Stimulated activated CD8-positive, alpha-beta memory T cell treated with anti-CD3 and anti-CD28 coated beads, Interleukin-7, amount 100 ng/mL, for 48 hours (primary cell): ENCODE measurements at regions not wholly inside any gene's neighbourhood (a gene's known extent, or its start where the extent isn't known, plus 50 kb on each side); places are given as distances from the start of the nearest gene placed in this dataset.

ENCODE experiments used
- DNase-seq, 2 donors: peaks; one replicate each; pipeline ENCODE4 v3.0.0-alpha.2; 2020; ENCODE audit warnings: low read depth in 1 of 2; ENCODE audit errors: extremely low read depth in 1 of 2

DNA sequence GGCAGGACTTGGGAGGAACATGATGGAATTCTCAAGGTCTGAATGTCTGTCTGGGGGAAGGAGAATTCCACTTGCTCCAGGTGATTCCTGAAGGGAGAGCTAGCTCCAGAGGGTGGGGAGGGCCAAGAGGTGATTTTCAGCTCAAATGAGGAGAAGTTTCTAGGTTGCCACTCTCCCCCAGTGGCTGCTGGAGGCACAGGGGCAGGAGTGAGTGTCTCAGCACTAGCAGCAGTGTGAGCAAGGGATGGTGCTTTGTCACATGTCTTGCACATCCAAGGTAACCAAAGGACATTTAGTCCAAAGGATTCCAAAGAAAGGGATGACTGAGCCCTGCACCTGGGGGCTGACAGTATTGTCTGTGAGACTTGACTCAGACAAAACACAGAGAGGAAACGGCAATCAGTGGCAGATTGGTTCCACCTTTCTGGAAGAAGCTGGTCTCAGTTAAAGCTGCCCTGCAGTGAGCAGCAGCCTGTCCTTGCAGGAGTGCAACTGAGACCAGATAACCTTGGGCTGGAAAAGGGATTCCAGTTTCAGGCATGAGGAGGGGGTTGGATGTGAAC is 51.2 kb upstream of the PCBD1 start:
- no peak for DNase-seq

DNA sequence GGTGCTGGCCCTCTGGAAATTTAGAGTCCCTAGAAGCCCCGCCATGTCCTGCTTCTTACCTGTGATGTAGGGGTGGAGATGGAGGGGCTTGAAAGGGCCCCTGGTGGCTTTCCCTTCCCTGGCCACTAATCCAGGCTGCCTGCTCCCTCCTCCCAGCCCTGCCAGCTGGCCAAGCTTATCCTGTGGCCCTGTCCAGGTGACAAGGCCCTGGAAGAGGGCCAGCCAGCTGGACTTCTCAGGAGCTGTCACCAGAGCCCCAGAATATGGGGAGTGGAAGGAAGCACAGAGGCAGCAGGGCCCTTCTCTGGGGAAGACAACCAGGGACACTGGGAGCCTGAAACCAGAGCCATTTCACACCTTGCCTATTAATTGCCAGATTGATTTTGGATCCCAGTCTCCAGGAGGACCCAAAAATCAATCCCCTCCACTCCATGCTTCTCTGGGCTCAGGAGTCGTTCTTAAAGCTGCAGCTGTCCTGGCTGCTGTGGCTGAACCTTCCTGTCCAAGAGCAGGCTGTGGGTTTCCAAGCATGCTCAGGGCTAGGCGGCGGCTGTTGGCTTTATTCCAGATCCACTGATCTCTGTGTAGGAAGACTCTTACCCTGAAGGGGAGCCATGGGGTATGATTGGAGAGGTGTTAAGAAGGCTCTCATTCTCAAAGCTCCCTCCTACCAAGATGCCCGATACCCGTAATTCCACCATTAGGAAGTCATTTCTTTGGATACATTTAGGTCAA is 52.6 kb upstream of the PCBD1 start:
- no peak for DNase-seq

- no peak for DNase-seq
These were observed 53.8 kb upstream of the PCBD1 start for GRCh38 chr10:70942125-70942524.

DNA sequence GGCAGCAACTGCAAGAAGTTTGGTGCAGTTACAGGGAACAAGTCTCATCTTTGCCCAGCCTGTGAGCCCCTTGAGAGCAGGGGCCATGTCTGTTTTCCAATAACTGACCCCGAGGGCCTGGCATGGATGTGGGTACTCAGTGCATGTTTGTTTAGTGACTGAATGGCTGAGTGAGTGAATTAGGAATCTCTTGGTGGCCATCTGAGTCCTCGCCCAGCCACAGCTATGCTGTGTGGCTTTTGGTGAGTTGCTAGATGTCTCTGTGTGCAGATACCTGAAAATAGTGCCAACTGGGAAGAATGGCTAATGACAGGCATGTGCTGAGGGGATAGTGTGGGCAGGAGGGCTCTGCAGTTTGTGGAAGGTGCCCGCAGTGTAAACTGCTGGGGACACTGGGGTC is 54.4 kb upstream of the PCBD1 start:
- DNase-seq, result no peak

DNA sequence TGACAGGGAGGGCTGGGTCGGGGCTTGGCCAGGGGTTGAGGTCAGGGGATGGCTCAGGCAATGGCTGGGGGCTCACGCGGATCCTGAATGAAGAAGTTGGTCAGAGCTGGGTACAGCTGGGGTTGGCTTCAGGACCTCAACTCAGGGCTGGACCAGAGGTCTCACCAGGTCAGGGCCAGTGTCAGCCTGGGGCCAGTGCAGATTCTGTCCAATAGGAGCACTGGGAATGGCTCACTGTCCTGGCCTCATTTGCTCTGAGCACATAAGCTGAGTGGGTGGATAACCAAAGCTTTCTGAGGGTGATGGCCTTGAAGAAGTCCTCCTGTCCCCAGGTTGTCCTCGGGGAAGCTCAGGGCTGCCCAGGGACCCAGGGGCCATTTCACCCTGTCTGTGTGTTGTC is 54.9 kb upstream of the PCBD1 start:
- no peak for DNase-seq

- DNase-seq, result no peak
These were observed 55.6 kb upstream of the PCBD1 start for GRCh38 chr10:70943841-70944466.

DNA sequence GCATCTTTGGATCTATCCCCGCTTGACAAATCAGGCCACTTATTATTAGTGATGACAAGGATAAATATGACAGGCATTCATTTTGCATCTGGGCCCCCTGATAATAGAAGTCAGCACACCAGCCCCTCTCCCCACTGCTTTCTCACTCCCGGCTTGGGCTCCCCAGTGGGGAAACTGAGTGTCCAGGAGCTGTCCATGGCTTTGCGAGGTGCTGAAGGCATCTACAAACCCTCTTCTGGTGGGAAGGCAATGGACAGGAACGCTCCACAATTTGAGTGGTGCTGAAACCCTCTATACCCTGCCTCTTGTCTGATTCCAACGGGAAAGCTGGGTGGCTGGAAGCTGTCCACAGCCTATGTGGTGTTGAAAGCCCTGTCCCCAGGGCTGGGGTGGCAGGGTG is 61.7 kb upstream of the PCBD1 start:
- no peak for DNase-seq

- no peak for DNase-seq
These were observed 62.4 kb upstream of the PCBD1 start for GRCh38 chr10:70950801-70951200.

- no peak for DNase-seq
These were observed 64.0 kb upstream of the PCBD1 start for GRCh38 chr10:70952401-70952800.

- no peak for DNase-seq
These were observed 64.6 kb upstream of the PCBD1 start for GRCh38 chr10:70952921-70953320.

DNA sequence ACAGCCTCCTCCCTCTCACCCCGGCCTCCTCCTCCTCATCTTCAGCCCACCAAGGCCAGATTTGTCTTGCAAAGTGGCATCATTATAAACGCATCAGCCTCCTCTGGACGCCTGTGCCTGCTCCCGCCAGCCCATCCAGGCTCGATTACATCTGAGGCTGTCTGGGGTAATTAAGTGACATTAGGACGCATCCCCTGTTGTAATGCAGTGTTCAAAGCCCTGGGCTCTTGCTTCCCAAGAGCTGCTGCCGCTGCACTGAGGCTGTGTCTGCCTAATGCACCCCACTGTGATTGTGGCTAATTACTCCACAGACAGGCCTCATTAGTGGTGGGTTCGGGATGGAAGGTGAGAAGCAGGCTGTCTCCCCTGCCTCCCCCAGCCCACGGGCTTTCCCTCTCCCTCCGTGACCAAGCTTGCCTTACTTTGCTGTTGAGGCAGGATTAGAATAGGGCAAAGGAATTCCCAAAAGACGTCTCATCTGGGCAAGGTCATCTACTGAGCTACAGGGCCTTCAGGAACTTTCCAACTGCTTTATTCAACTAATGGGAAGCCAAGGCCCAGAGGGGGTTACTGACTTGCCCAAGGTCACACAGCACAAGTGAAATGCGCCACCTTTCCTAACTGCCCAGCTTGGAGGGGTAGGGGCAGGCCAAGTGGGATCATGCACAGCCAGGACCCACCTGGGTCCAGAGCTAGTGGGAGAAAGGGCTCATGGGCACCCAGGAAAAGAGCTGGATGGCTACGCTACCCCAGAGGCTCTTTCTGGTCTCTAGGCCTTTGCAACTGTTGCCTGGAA is 66.2 kb upstream of the PCBD1 start:
- DNase-seq, result no peak

GRCh38 chr10:70956029-70956759 is 67.8 kb upstream of the PCBD1 start:
- no peak for DNase-seq

DNA sequence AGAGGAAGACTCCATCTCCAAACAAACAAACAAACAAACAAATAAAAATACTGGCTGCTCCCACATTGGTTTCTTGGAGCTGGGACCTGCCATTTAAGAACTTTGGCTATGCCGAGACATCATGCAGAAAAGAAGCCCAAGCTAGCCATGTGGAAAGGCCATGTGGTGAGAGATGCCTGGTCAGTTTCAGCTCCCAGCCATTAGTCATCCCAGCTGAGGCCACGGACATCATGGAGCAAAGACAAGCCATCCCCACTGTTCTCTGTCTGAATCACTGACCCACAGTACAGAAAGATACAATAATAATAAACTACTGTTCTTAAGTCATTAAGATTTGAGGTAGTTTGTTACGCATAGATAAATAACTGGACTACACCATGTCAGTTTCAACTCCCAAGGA is 70.0 kb upstream of the PCBD1 start:
- DNase-seq, result no peak

- no peak for DNase-seq
These were observed 72.0 kb upstream of the PCBD1 start for GRCh38 chr10:70960316-70960715.

DNA sequence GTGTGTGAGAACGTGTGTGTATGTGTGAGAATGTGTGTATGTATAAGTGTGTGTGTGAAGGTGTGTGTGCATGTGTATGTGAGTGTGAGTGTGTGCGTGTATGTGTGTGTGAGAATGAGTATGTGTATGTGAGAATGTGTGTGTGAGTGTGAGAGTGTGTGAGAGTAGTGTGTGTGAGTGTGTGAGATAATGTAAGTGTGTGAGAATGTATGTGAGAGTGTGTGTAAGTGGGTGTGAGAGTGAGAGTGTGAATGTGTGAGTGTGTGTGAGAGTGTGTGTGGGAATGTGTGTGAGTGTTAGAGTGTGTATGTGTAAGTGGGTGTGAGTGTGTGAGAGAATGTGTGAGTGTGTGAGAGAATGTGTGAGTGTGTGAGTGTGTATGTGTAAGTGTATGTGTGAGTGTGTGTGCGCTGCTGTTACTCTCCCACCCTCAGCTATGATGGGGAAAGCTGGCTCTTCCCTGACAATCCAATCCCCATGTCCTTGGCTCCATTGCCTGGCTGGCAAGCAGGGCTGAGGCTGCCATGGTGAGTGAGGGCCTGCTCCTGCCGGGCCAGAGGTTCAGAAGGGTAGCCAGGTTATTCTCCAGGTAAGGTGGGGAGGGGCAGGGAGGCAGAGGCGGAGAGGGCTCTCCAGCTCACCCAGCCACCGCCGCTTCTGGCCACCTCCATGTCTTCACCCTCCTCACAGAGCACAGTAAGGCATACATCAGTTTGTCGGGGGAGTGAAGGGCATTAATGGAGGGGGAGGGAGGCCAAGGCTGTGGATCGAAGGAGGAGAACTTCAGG is 72.6 kb upstream of the PCBD1 start:
- DNase-seq, result no peak

DNA sequence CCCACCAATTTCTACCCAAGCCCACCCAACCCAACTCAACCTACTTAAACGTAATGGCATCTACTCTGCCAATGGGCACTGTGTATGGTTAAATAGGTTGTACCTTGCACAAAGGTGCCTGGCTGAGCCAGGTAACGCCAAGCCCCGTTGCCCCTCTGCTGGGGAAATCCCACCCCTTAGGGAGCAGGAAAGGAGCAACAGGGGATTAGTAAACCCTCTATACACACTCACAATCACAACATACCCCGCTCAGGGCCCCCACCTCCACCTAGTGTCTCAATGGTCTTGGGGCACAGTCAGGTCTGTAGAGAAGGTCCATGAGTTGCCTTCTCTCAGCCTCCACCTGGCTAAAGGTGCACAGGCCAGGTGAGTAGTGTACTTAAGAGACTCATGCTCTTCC is 74.3 kb upstream of the PCBD1 start:
- DNase-seq, result no peak

DNA sequence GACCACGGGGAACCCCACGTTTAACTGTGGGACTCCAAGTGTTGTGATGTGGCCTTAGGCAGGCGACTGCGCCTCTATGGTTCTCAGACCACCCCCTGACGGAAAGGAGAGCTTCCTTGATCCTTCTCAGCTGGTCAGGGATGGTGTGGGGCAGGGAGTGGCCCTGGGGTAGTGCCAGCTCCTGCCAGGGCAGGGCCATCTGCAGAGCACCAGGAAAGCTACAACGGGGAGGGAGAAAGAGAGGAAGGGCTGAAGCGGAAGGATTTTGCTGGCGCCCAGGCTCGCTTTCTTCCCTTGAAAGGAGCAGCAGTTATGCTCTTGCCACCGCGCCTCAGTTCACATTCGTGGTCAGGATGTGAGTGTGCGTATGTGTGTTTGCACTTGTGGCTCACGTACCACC is 74.9 kb upstream of the PCBD1 start:
- no peak for DNase-seq

- DNase-seq, result no peak
These were observed 75.9 kb upstream of the PCBD1 start for GRCh38 chr10:70964245-70964644.

GRCh38 chr10:70964881-70965280 is 76.5 kb upstream of the PCBD1 start:
- no peak for DNase-seq

DNA sequence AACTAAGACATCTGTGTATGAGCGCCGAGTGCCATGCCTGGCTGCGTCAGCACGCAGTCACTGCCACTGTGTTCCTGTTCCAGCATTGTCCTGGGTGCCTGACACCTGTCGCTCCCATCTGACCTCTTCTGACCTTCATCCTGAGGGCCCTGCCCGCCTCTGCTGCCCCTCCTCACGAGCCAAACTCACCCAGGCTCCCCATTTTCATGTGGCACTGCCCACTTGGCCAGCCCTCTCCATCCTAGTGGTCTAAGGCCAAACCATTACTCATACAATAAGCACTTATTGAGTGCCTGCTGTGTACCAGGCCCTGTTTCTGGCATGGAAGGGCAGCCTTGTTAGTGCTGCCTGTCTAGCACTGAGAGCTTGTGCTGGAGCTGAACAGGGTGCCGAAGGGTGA is 77.2 kb upstream of the PCBD1 start:
- no peak for DNase-seq
